ENCODE measurements at regions not wholly inside any gene's neighbourhood (a gene's known extent, or its start where the extent isn't known, plus 50 kb on each side); places are given as distances from the start of the nearest gene placed in this dataset.

DNA sequence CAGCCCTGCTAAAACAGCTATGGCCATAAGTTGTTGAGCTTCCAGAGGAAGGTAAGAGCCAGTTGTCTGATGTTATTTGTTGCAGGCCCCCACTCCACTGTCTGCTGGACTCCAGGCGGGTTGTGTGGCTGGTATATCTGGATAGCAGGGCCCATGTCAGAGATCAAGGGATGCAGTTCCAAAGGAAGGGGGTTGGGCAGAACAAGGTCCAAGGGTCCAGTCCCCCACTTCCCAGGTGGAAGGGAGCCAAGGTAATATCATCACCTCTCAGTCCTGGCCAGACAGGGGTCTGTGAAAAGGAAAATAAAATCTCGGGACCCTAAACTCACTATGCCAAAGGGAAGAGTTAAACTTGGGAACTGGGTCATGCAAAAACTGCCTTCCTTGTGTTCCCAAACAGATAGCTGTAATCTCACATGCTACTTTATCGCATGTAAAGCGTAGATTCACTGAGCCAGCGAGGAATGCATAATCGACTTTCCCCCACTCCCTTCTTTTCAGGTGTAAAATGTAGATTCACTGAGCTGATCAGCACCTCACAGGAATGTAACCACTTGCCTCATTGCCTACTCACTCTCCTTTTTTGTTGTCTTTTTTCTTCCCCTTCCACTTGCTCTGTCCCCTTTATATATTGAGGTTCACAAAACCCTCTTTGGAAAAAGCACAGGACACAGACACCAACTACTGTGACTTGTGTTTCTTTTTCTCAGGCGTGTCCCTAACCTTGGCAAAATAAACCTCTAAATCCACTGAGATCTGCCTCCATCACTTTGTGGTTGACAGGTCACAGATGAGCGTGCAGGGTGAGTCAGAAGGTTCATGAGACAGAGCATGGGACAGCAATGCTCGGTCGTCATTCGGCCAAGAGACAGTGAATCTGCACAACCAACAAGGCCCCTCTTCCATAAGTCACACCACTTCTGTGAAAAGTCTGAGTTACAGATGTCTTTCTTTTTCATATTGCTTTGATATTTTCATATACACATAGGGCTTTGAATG, 255.3 kb upstream of the SIX2 start:
- TF ChIP-seq, protein P1, sequence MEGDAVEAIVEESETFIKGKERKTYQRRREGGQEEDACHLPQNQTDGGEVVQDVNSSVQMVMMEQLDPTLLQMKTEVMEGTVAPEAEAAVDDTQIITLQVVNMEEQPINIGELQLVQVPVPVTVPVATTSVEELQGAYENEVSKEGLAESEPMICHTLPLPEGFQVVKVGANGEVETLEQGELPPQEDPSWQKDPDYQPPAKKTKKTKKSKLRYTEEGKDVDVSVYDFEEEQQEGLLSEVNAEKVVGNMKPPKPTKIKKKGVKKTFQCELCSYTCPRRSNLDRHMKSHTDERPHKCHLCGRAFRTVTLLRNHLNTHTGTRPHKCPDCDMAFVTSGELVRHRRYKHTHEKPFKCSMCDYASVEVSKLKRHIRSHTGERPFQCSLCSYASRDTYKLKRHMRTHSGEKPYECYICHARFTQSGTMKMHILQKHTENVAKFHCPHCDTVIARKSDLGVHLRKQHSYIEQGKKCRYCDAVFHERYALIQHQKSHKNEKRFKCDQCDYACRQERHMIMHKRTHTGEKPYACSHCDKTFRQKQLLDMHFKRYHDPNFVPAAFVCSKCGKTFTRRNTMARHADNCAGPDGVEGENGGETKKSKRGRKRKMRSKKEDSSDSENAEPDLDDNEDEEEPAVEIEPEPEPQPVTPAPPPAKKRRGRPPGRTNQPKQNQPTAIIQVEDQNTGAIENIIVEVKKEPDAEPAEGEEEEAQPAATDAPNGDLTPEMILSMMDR (IDR thresholded peaks at IDR 0.05): no peak
- no peak overlapping the region for H3K4me3 Mint-ChIP-seq
- no peak for ATAC-seq

DNA sequence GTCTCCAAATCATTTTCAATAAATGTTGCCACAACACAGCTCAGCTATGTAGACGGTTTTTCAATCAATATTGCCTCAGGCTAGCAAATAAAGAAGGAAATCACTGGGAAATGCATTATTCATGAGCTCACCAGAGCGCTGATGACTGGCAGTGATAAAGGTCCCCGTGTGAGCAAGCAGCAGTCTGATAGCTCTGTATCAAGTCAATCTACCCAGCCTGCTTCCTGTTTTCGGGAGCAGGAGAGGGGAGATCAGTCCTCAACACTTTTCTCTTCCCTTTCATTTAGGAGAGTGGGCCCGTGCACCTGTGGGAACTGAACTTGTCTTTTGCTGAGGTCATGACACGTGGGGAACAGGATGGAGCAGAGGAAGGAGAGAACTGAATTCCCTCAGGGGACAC, 253.9 kb upstream of the SIX2 start:
- ChIA-PET POLR2A (no interaction called here), CTCF (no interaction called here)
- intact Hi-C loops (cut with micrococcal nuclease): no loop called here
- no peak overlapping the region for H3K27ac Mint-ChIP-seq
- TF ChIP-seq, protein P1 (IDR thresholded peaks at IDR 0.05): no peak
- H3K4me3 Mint-ChIP-seq: no peak overlapping the region
- DNase-seq (no peak), ATAC-seq (no peak)
- peaks cover 9% of the 10 kb centered on the region for H3K27me3 Mint-ChIP-seq
- no peaks in the 10 kb centered on the region for H3K36me3 Mint-ChIP-seq (ENCODE audit: low read depth)
- no peaks in the 10 kb centered on the region for H3K9me3 Mint-ChIP-seq
- no peaks in the 10 kb centered on the region for H3K4me1 Mint-ChIP-seq (ENCODE audit: low read depth)

More for the DNA sequence above, 255.3 kb upstream of the SIX2 start:
- Mint-ChIP-seq H3K27me3 (peaks cover 10% of the 10 kb centered on the region), H3K27ac (no peak overlapping the region), H3K36me3 (ENCODE audit: low read depth) (no peaks in the 10 kb centered on the region), H3K9me3 (no peaks in the 10 kb centered on the region), H3K4me1 (ENCODE audit: low read depth) (no peaks in the 10 kb centered on the region)
- CTCF ChIA-PET: no interaction called here
- intact Hi-C loops (cut with micrococcal nuclease): no loop called here
- DNase-seq: peak; percentile 20
- POLR2A ChIA-PET: interaction anchor here (1.0 kb wide), 1 partner anchor 16 kb away, joined by 3 read pairs; no protein-coding TSS in a partner anchor

DNA sequence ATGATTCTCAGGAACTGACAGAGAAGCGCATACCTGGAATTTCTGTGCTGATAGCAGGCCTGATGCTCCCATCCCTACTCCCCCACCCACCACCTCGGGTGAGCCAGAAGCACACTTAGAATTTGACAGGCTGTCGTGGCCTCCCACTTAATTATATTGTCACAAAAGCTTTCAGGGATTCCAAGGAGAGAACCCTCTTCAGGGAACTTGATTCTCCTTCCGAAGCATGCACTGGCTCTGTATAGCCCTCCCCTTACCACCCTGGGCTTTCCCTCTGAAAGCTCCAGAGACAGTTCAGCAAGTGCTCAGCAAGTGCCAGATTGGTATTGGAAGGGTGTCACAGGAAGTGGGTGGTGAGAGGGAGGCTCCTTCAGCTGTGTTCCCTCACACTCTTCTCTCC, 252.5 kb upstream of the SIX2 start:
- H3K4me1 Mint-ChIP-seq (ENCODE audit: low read depth): no peaks in the 10 kb centered on the region
- no peaks in the 10 kb centered on the region for H3K9me3 Mint-ChIP-seq
- ChIA-PET CTCF (no interaction called here), POLR2A (no interaction called here)
- H3K27me3 Mint-ChIP-seq: peaks cover 5% of the 10 kb centered on the region
- intact Hi-C loops (cut with micrococcal nuclease): no loop called here
- TF ChIP-seq, protein P1 (IDR thresholded peaks at IDR 0.05): no peak
- H3K4me3 Mint-ChIP-seq: no peak overlapping the region
- no peaks in the 10 kb centered on the region for H3K36me3 Mint-ChIP-seq (ENCODE audit: low read depth)
- no peak for ATAC-seq
- H3K27ac Mint-ChIP-seq: no peak overlapping the region
- DNase-seq: no peak

DNA sequence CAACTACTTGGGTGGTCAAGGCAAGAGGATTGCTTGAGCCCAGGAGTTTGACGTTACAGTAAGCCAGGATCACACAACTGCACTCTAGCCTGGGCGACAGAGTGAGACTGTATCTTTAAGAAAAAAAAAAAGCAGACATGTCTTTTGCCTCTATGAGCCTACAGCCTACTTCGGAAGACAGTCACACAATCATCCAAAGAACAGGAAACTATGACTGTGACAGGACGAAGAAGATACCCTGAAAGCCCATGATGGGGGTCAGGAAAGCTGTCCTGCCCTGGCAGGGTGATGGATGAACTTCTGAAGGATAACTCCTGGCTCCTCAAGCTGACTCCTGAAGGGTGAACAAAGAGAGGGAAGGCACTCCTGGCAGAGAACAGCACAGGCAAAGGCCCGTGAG, 251.7 kb upstream of the SIX2 start:
- DNase-seq (no peak), ATAC-seq (no peak)
- ChIA-PET POLR2A (no interaction called here), CTCF (no interaction called here)
- Mint-ChIP-seq H3K27me3 (peaks cover 5% of the 10 kb centered on the region), H3K4me1 (ENCODE audit: low read depth) (no peaks in the 10 kb centered on the region), H3K4me3 (no peak overlapping the region), H3K9me3 (no peaks in the 10 kb centered on the region), H3K27ac (no peak overlapping the region), H3K36me3 (ENCODE audit: low read depth) (no peaks in the 10 kb centered on the region)
- intact Hi-C loops (cut with micrococcal nuclease): no loop called here
- TF ChIP-seq, protein P1 (IDR thresholded peaks at IDR 0.05): no peak

DNA sequence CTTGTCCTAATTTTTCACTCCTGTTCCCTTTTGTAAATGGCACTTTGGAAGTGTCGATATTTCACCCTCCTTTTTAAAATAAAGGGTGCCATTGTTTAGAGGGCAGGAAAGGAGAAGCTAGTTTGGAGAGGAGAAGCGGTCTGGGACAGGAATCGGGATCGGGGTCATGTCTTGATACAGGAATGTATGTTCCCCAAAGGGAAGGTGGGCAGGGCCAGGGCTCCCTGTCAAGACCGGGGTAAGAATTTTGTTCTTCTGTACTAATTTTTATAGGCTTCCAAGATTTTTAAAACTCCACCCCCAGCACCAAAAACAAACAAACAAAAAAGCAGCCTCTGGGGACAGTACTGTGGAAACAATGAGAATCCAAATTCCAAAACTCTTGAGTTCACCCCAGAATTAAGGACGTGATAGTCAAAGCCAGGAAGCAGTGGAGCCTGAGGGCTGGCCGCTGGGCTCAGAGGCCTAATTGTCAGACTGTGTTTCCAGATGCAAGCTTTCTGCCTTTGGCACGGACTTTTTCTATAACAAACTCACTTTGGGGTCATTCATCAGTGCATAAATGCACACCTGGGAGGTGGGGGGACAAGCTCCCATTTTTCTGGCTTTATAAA, 250.4 kb upstream of the SIX2 start:
- H3K4me3 Mint-ChIP-seq: no peak overlapping the region
- H3K36me3 Mint-ChIP-seq (ENCODE audit: low read depth): no peaks in the 10 kb centered on the region
- DNase-seq (no peak), ATAC-seq (no peak)
- no peaks in the 10 kb centered on the region for H3K9me3 Mint-ChIP-seq
- no peaks in the 10 kb centered on the region for H3K4me1 Mint-ChIP-seq (ENCODE audit: low read depth)
- H3K27ac Mint-ChIP-seq: no peak overlapping the region
- CTCF ChIA-PET: no interaction called here
- intact Hi-C loops (cut with micrococcal nuclease): no loop called here
- POLR2A ChIA-PET: no interaction called here
- TF ChIP-seq, protein P1 (IDR thresholded peaks at IDR 0.05): no peak
- H3K27me3 Mint-ChIP-seq: peaks cover 4% of the 10 kb centered on the region
